ENCODE measurements at regions not wholly inside any gene's neighbourhood (a gene's known extent, or its start where the extent isn't known, plus 50 kb on each side); places are given as distances from the start of the nearest gene placed in this dataset.
A peak's percentile ranks its signal among the peaks of the same experiment; 100 is the strongest.

- Histone ChIP-seq H4K20me1 (ENCODE audit: insufficient read depth, low read length) (no peaks in the 10 kb centered on the region), H3K27me3 (ENCODE audit: low read depth, low read length) (no peaks in the 10 kb centered on the region), H3K9ac (ENCODE audit: low read length) (no peak overlapping the region), H3K9me3 (ENCODE audit: insufficient read depth, low read length) (no peaks in the 10 kb centered on the region), H3K79me2 (ENCODE audit: low read length) (no peaks in the 10 kb centered on the region), H3K36me3 (replicated peaks; ENCODE audit: low read depth, low read length) (no peaks in the 10 kb centered on the region), H3K4me1 (ENCODE audit: low read length) (peaks cover 13% of the 10 kb centered on the region), H2AFZ (ENCODE audit: low read depth, low read length) (no peak overlapping the region), H3K27ac (ENCODE audit: low read length) (no peak overlapping the region), H3K4me2 (ENCODE audit: low read length) (peak overlapping the region; percentile 15), H3K4me3 (ENCODE audit: low read length) (no peak overlapping the region)
- no peak for TF ChIP-seq EZH2phosphoT487 (IDR thresholded peaks at IDR 0.05; ENCODE audit: low read depth)
- TF ChIP-seq CTCF (IDR thresholded peaks at IDR 0.05; ENCODE audit: low read depth, low read length) = no peak
Observed at GRCh38 chr3:35849496-35849895, 210.2 kb downstream of the ARPP21 start.

- H3K4me1 ChIP-seq (ENCODE audit: low read length) = peaks cover 13% of the 10 kb centered on the region
- no peaks in the 10 kb centered on the region for H3K36me3 ChIP-seq (replicated peaks; ENCODE audit: low read depth, low read length)
- H3K79me2 ChIP-seq (ENCODE audit: low read length) = no peaks in the 10 kb centered on the region
- no peak overlapping the region for H3K9ac ChIP-seq (ENCODE audit: low read length)
- H3K27me3 ChIP-seq (ENCODE audit: low read depth, low read length) = no peaks in the 10 kb centered on the region
- no peak overlapping the region for H2AFZ ChIP-seq (ENCODE audit: low read depth, low read length)
- H3K4me2 ChIP-seq (ENCODE audit: low read length) = peak overlapping the region; percentile 15
- no peak overlapping the region for H3K27ac ChIP-seq (ENCODE audit: low read length)
- TF ChIP-seq CTCF (IDR thresholded peaks at IDR 0.05; ENCODE audit: low read depth, low read length) (no peak), EZH2phosphoT487 (IDR thresholded peaks at IDR 0.05; ENCODE audit: low read depth) (no peak)
- no peak overlapping the region for H3K4me3 ChIP-seq (ENCODE audit: low read length)
- H3K9me3 ChIP-seq (ENCODE audit: insufficient read depth, low read length) = no peaks in the 10 kb centered on the region
- no peaks in the 10 kb centered on the region for H4K20me1 ChIP-seq (ENCODE audit: insufficient read depth, low read length)
Observed at GRCh38 chr3:35849963-35850362, 210.6 kb downstream of the ARPP21 start.

- H2AFZ ChIP-seq (ENCODE audit: low read depth, low read length) = no peak overlapping the region
- no peak overlapping the region for H3K9ac ChIP-seq (ENCODE audit: low read length)
- no peaks in the 10 kb centered on the region for H3K9me3 ChIP-seq (ENCODE audit: insufficient read depth, low read length)
- H3K36me3 ChIP-seq (replicated peaks; ENCODE audit: low read depth, low read length) = no peaks in the 10 kb centered on the region
- no peaks in the 10 kb centered on the region for H3K79me2 ChIP-seq (ENCODE audit: low read length)
- H3K27me3 ChIP-seq (ENCODE audit: low read depth, low read length) = no peaks in the 10 kb centered on the region
- TF ChIP-seq CTCF (IDR thresholded peaks at IDR 0.05; ENCODE audit: low read depth, low read length) = no peak
- no peak for TF ChIP-seq EZH2phosphoT487 (IDR thresholded peaks at IDR 0.05; ENCODE audit: low read depth)
- peak overlapping the region; percentile 25 for H3K4me3 ChIP-seq (ENCODE audit: low read length)
- peak overlapping the region; percentile 60 for H3K4me2 ChIP-seq (ENCODE audit: low read length)
- H3K27ac ChIP-seq (ENCODE audit: low read length) = no peak overlapping the region
- H4K20me1 ChIP-seq (ENCODE audit: insufficient read depth, low read length) = no peaks in the 10 kb centered on the region
- peaks cover 14% of the 10 kb centered on the region for H3K4me1 ChIP-seq (ENCODE audit: low read length)
Observed at GRCh38 chr3:35857004-35857403, 217.7 kb downstream of the ARPP21 start.

GRCh38 chr3:35862057-35862456, 222.7 kb downstream of the ARPP21 start:
- H3K4me3 ChIP-seq (ENCODE audit: low read length) = no peak overlapping the region
- TF ChIP-seq CTCF (IDR thresholded peaks at IDR 0.05; ENCODE audit: low read depth, low read length) = no peak
- no peak for TF ChIP-seq EZH2phosphoT487 (IDR thresholded peaks at IDR 0.05; ENCODE audit: low read depth)
- H3K4me1 ChIP-seq (ENCODE audit: low read length) = peaks cover 8% of the 10 kb centered on the region
- H3K27me3 ChIP-seq (ENCODE audit: low read depth, low read length) = no peaks in the 10 kb centered on the region
- H3K79me2 ChIP-seq (ENCODE audit: low read length) = no peaks in the 10 kb centered on the region
- H4K20me1 ChIP-seq (ENCODE audit: insufficient read depth, low read length) = no peaks in the 10 kb centered on the region
- H2AFZ ChIP-seq (ENCODE audit: low read depth, low read length) = no peak overlapping the region
- H3K9ac ChIP-seq (ENCODE audit: low read length) = no peak overlapping the region
- H3K27ac ChIP-seq (ENCODE audit: low read length) = no peak overlapping the region
- H3K9me3 ChIP-seq (ENCODE audit: insufficient read depth, low read length) = no peaks in the 10 kb centered on the region
- H3K4me2 ChIP-seq (ENCODE audit: low read length) = no peak overlapping the region
- no peaks in the 10 kb centered on the region for H3K36me3 ChIP-seq (replicated peaks; ENCODE audit: low read depth, low read length)

Measured in OCI-LY3 (cell line).